ENCODE measurements at regions not wholly inside any gene's neighbourhood (a gene's known extent, or its start where the extent isn't known, plus 50 kb on each side); places are given as distances from the start of the nearest gene placed in this dataset.

GRCh38 chr19:34057155-34057554, 115.1 kb upstream of the LSM14A start:
- TF ChIP-seq CTCF (conservative IDR thresholded peaks at IDR 0.05; ENCODE audit: low read depth in 2 of 2) = no peak
- TF ChIP-seq EZH2phosphoT487 (IDR thresholded peaks at IDR 0.05; ENCODE audit: unreplicated experiment) = no peak
- no peak for TF ChIP-seq REST (IDR thresholded peaks at IDR 0.05; ENCODE audit: unreplicated experiment)
- TF ChIP-seq STAT1 (IDR thresholded peaks at IDR 0.05; ENCODE audit: unreplicated experiment) = no peak
- no peak for TF ChIP-seq POLR2AphosphoS5 (IDR thresholded peaks at IDR 0.05; ENCODE audit: low read depth)
- TF ChIP-seq EZH2 (IDR thresholded peaks at IDR 0.05; ENCODE audit: low read depth, unreplicated experiment) = no peak
- TF ChIP-seq ZNF331 (CRISPR knock-in tag; IDR thresholded peaks at IDR 0.05; ENCODE audit: low read depth) = no peak
- TF ChIP-seq JUNB (IDR thresholded peaks at IDR 0.05; ENCODE audit: unreplicated experiment) = no peak
- TF ChIP-seq NANOG (IDR thresholded peaks at IDR 0.05; ENCODE audit: borderline replicate concordance) = no peak
- no peak for TF ChIP-seq CREB1 (CRISPR knock-in tag; IDR thresholded peaks at IDR 0.05; ENCODE audit: low read depth)
- no peak for TF ChIP-seq ZNF114 (CRISPR knock-in tag; IDR thresholded peaks at IDR 0.05)
- TF ChIP-seq ZNF462 (CRISPR knock-in tag; IDR thresholded peaks at IDR 0.05) = no peak
- no peak for TF ChIP-seq ETS1 (IDR thresholded peaks at IDR 0.05)

All from GM23338 (cell line).